GM13977 (cell line): ENCODE measurements at regions not wholly inside any gene's neighbourhood (a gene's known extent, or its start where the extent isn't known, plus 50 kb on each side); places are given as distances from the start of the nearest gene placed in this dataset.

Experiments used
- DNase-seq: peaks from one replicate; pipeline ENCODE4 v3.0.0; 2012; ENCODE audit warnings: low spot score
- CTCF ChIP-seq: IDR thresholded peaks from 2 replicates; pipeline ENCODE4 v1.5.1; 2012; ENCODE audit warnings: mild to moderate bottlenecking, control low read depth; ENCODE audit not compliant: insufficient read depth; ENCODE audit errors: extremely low read depth, missing control alignments
- in situ Hi-C: fragments of 300-500 bp; cut with MboI; formaldehyde crosslinking; loops from one replicate; pipeline ENCODE4 v1.12.0; 2022; ENCODE audit warnings: low sequenced_read_pairs, low pct_unique_long_range_greater_than_20kb, mixed read lengths, inconsistent platforms; ENCODE audit not compliant: unreplicated experiment

- no peak for TF ChIP-seq CTCF
- no peak for DNase-seq
- in situ Hi-C loops = no loop called here
Observed at GRCh38 chr7:42460933-42461332, 223.9 kb upstream of the GLI3 start.

GRCh38 chr7:42460148-42460547 lies 223.1 kb upstream of the GLI3 start:
- DNase-seq = no peak
- TF ChIP-seq CTCF = no peak
- in situ Hi-C loops = no loop called here

- DNase-seq = no peak
- in situ Hi-C loops = no loop called here
- no peak for TF ChIP-seq CTCF
Observed at GRCh38 chr7:42457663-42458062, 220.7 kb upstream of the GLI3 start.

GRCh38 chr7:42456756-42457276 lies 219.8 kb upstream of the GLI3 start:
- in situ Hi-C loops = no loop called here
- no peak for DNase-seq
- TF ChIP-seq CTCF = no peak

- in situ Hi-C loops = no loop called here
- TF ChIP-seq CTCF = no peak
- no peak for DNase-seq
Observed at GRCh38 chr7:42456267-42456666, 219.3 kb upstream of the GLI3 start.

- TF ChIP-seq CTCF = no peak
- no peak for DNase-seq
- in situ Hi-C loops = no loop called here
Observed at GRCh38 chr7:42453931-42454361, 216.9 kb upstream of the GLI3 start.

- no peak for TF ChIP-seq CTCF
- DNase-seq = no peak
- in situ Hi-C loops = no loop called here
Observed at GRCh38 chr7:42452356-42452755, 215.3 kb upstream of the GLI3 start.
